PC-3 (cell line): ENCODE measurements at regions not wholly inside any gene's neighbourhood (a gene's known extent, or its start where the extent isn't known, plus 50 kb on each side); places are given as distances from the start of the nearest gene placed in this dataset.

ENCODE experiments used
- ATAC-seq: fragments of 200-7000 bp; cut with Tn5 transposase; 2 replicates; pipeline ENCODE4 v1.9.1; 2020; ENCODE audit warnings: mild to moderate bottlenecking, moderate library complexity
- BruUV-seq: library from RNA; stranded (reverse); fragments of 400-500 nt; replicated peaks from 2 replicates; lab custom pipeline; 2021; lab: Mats Ljungman, UMichigan
- CTCF ChIA-PET: fragments of 300-600 bp; sonication (Branson Sonifier 250); formaldehyde crosslinking; loops from one replicate; lab custom pipeline; 2022; ENCODE audit warnings: antibody characterized with exemption; lab: Charles Lee
- POLR2A ChIA-PET: fragments of 300-600 bp; sonication (Branson Sonifier 250); formaldehyde crosslinking; loops from one replicate; lab custom pipeline; 2022; ENCODE audit warnings: antibody characterized with exemption; ENCODE audit not compliant: unreplicated experiment; lab: Charles Lee
- DNase-seq: peaks from one replicate; pipeline ENCODE4 v3.0.0-alpha.2; 2015
- H2AFZ ChIP-seq: fragments of 300-600 bp; sonication (generic); 2 replicates; pipeline ENCODE4 v1.6.0; 2016; ENCODE audit warnings: antibody characterized with exemption, low read length
- H3F3A ChIP-seq: fragments of 300-600 bp; sonication (generic); one replicate; pipeline ENCODE4 v1.6.0; 2017; ENCODE audit warnings: antibody characterized with exemption, low read length, control low read depth, mild to moderate bottlenecking; ENCODE audit not compliant: unreplicated experiment
- H3K27ac ChIP-seq: fragments of 300-600 bp; sonication (generic); 2 replicates; pipeline ENCODE4 v1.5.1; 2016; ENCODE audit warnings: mild to moderate bottlenecking, low read length
- H3K27me3 ChIP-seq: fragments of 300-600 bp; sonication (generic); 2 replicates; pipeline ENCODE4 v1.6.1; 2016; ENCODE audit warnings: low read length, mixed read lengths
- H3K36me3 ChIP-seq: fragments of 300-600 bp; sonication (generic); 2 replicates; pipeline ENCODE4 v1.6.1; 2016; ENCODE audit warnings: low read depth, mixed run types, low read length, mixed read lengths
- H3K4me1 ChIP-seq: fragments of 300-600 bp; sonication (generic); 2 replicates; pipeline ENCODE4 v1.5.1; 2016; ENCODE audit warnings: low read length; ENCODE audit not compliant: insufficient read depth
- H3K4me2 ChIP-seq: fragments of 300-600 bp; sonication (generic); 2 replicates; pipeline ENCODE4 v1.6.0; 2016; ENCODE audit warnings: low read length
- H3K4me3 ChIP-seq: fragments of 300-600 bp; sonication (generic); 2 replicates; pipeline ENCODE4 v1.5.1; 2016; ENCODE audit warnings: mild to moderate bottlenecking, low read length, mixed read lengths
- H3K79me2 ChIP-seq: fragments of 300-600 bp; sonication (generic); 2 replicates; pipeline ENCODE4 v1.6.1; 2017; ENCODE audit warnings: low read length, mixed read lengths
- H3K9ac ChIP-seq: fragments of 300-600 bp; sonication (generic); 2 replicates; pipeline ENCODE4 v1.6.0; 2016; ENCODE audit warnings: mild to moderate bottlenecking, low read length
- H3K9me2 ChIP-seq: fragments of 300-600 bp; sonication (generic); replicated peaks from 2 replicates; pipeline ENCODE4 v1.6.1; 2016; ENCODE audit warnings: mixed run types, low read length, mixed read lengths
- H3K9me3 ChIP-seq: fragments of 300-600 bp; sonication (generic); 2 replicates; pipeline ENCODE4 v1.6.1; 2016; ENCODE audit warnings: low read length, mixed read lengths
- H4K20me1 ChIP-seq: fragments of 300-600 bp; sonication (generic); 2 replicates; pipeline ENCODE4 v1.6.1; 2016; ENCODE audit warnings: low read length, mixed read lengths
- CTCF ChIP-seq: fragments of 300-600 bp; sonication (generic); conservative IDR thresholded peaks from 2 replicates; pipeline ENCODE4 v1.5.1; 2017; ENCODE audit warnings: antibody characterized with exemption, low read depth, mild to moderate bottlenecking, low read length
- EZH2 ChIP-seq: fragments of 300-600 bp; sonication (generic); IDR thresholded peaks from one replicate; pipeline ENCODE4 v1.6.1; 2017; ENCODE audit warnings: antibody characterized with exemption, mild to moderate bottlenecking, low read length; ENCODE audit not compliant: unreplicated experiment
- EZH2phosphoT487 ChIP-seq: fragments of 300-600 bp; sonication (generic); IDR thresholded peaks from 2 replicates; pipeline ENCODE4 v1.6.1; 2018; ENCODE audit warnings: mild to moderate bottlenecking, antibody characterized with exemption, low read length, borderline replicate concordance
- intact Hi-C: fragments of 100-400 bp; cut with micrococcal nuclease; formaldehyde crosslinking; loops from 2 replicates; pipeline ENCODE4 v1.9.0; 2023

- POLR2A ChIA-PET, result no interaction called here
Measured at GRCh38 chr5:20611620-20612019, 623.6 kb upstream of the CDH18 start.

GRCh38 chr5:20610681-20611080, 622.7 kb upstream of the CDH18 start:
- Histone ChIP-seq H2AFZ (no peak overlapping the region), H3K9me2 (no peaks in the 10 kb centered on the region), H3K4me3 (no peak overlapping the region), H3K9me3 (no peaks in the 10 kb centered on the region), H4K20me1 (no peaks in the 10 kb centered on the region), H3K9ac (no peak overlapping the region), H3K79me2 (no peaks in the 10 kb centered on the region), H3F3A (no peaks in the 10 kb centered on the region), H3K4me1 (no peaks in the 10 kb centered on the region), H3K27ac (no peak overlapping the region), H3K27me3 (no peaks in the 10 kb centered on the region), H3K36me3 (no peaks in the 10 kb centered on the region), H3K4me2 (no peak overlapping the region)
- DNase-seq (no peak), ATAC-seq (no peak)
- no TSS peak for BruUV-seq
- intact Hi-C loops, result no loop called here
- no peak for TF ChIP-seq EZH2
- TF ChIP-seq EZH2phosphoT487, result no peak
- no peak for TF ChIP-seq CTCF
- ChIA-PET POLR2A (no interaction called here), CTCF (no interaction called here)

More at GRCh38 chr5:20611620-20612019, 623.6 kb upstream of the CDH18 start:
- Histone ChIP-seq H4K20me1 (no peaks in the 10 kb centered on the region), H3K79me2 (no peaks in the 10 kb centered on the region), H3K9ac (no peak overlapping the region), H3K27me3 (no peaks in the 10 kb centered on the region), H3K9me2 (no peaks in the 10 kb centered on the region), H3K27ac (no peak overlapping the region), H3K36me3 (no peaks in the 10 kb centered on the region), H3K4me2 (no peak overlapping the region), H3K9me3 (no peaks in the 10 kb centered on the region), H2AFZ (no peak overlapping the region), H3K4me1 (no peaks in the 10 kb centered on the region), H3F3A (no peaks in the 10 kb centered on the region), H3K4me3 (no peak overlapping the region)
- DNase-seq (no peak), ATAC-seq (no peak)
- CTCF ChIA-PET, result no interaction called here
- BruUV-seq, result no TSS peak
- intact Hi-C loops, result no loop called here
- TF ChIP-seq EZH2, result no peak
- no peak for TF ChIP-seq EZH2phosphoT487
- no peak for TF ChIP-seq CTCF

- no peaks in the 10 kb centered on the region for H3K9me2 ChIP-seq
- ATAC-seq (no peak), DNase-seq (no peak)
- H3K9me3 ChIP-seq, result no peaks in the 10 kb centered on the region
- H3K27me3 ChIP-seq, result no peaks in the 10 kb centered on the region
- H3K4me1 ChIP-seq, result no peaks in the 10 kb centered on the region
- ChIA-PET CTCF (no interaction called here), POLR2A (no interaction called here)
- no peaks in the 10 kb centered on the region for H3K79me2 ChIP-seq
- no peak overlapping the region for H3K4me2 ChIP-seq
- no peak overlapping the region for H3K4me3 ChIP-seq
- H3K27ac ChIP-seq, result no peak overlapping the region
- BruUV-seq, result no TSS peak
- no peak overlapping the region for H2AFZ ChIP-seq
- H3K9ac ChIP-seq, result no peak overlapping the region
- H4K20me1 ChIP-seq, result no peaks in the 10 kb centered on the region
- TF ChIP-seq EZH2 (no peak), CTCF (no peak), EZH2phosphoT487 (no peak)
- no peaks in the 10 kb centered on the region for H3F3A ChIP-seq
- intact Hi-C loops, result no loop called here
- H3K36me3 ChIP-seq, result no peaks in the 10 kb centered on the region
Measured at GRCh38 chr5:20609126-20609525, 621.1 kb upstream of the CDH18 start.
